ENCODE measurements at regions not wholly inside any gene's neighbourhood (a gene's known extent, or its start where the extent isn't known, plus 50 kb on each side); places are given as distances from the start of the nearest gene placed in this dataset.

- TF ChIP-seq POLR2A (IDR thresholded peaks at IDR 0.05) (no peak), CTCF (IDR thresholded peaks at IDR 0.05) (no peak)
Observed at GRCh38 chr3:124576565-124577493, 153.4 kb upstream of the UMPS start.

Measured in thyroid gland (tissue), 4 donors.